Stomach smooth muscle (tissue), 2 donors: ENCODE measurements at regions not wholly inside any gene's neighbourhood (a gene's known extent, or its start where the extent isn't known, plus 50 kb on each side); places are given as distances from the start of the nearest gene placed in this dataset.

ENCODE experiments used
- H3K27ac ChIP-seq: one replicate; pipeline ENCODE4 v1.7.0; 2013; ENCODE audit warnings: mild to moderate bottlenecking, low read length, inconsistent platforms
- H3K27me3 ChIP-seq, 2 donors: one replicate each; pipeline ENCODE4 v1.7.0; 2013; ENCODE audit warnings: low read length in 2 of 2; ENCODE audit not compliant: insufficient read depth in 2 of 2, control insufficient read depth in 1 of 2
- H3K36me3 ChIP-seq, 2 donors: one replicate each; pipeline ENCODE4 v1.7.0; 2013; ENCODE audit warnings: low read length in 2 of 2; ENCODE audit not compliant: control insufficient read depth in 2 of 2, insufficient read depth in 2 of 2
- H3K4me1 ChIP-seq: one replicate; pipeline ENCODE4 v1.7.0; 2013; ENCODE audit warnings: low read length; ENCODE audit not compliant: control insufficient read depth, insufficient read depth
- H3K4me3 ChIP-seq, 2 donors: one replicate each; pipeline ENCODE4 v1.7.0; 2013; ENCODE audit warnings: low read length in 2 of 2
- H3K9ac ChIP-seq, 2 donors: one replicate each; pipeline ENCODE4 v1.7.0; 2013; ENCODE audit warnings: low read length in 2 of 2, mild to moderate bottlenecking in 1 of 2
- H3K9me3 ChIP-seq, 2 donors: one replicate each; pipeline ENCODE4 v1.7.0; 2013; ENCODE audit warnings: low read length in 2 of 2; ENCODE audit not compliant: control insufficient read depth in 2 of 2
- donor health status: healthy.
- donor health status: Pancreatic carcinoma.

- Histone ChIP-seq H3K36me3 (no peaks in the 10 kb centered on the region), H3K4me1 (peaks cover 62% of the 10 kb centered on the region), H3K27ac (peak overlapping the region; percentile 96)
These were observed 90.8 kb upstream of the ATL2 start for GRCh38 chr2:38467768-38468455.

GRCh38 chr2:38466876-38467767 lies 90.0 kb upstream of the ATL2 start:
- Histone ChIP-seq H3K36me3 (no peaks in the 10 kb centered on the region), H3K4me3 (no peak overlapping the region), H3K27ac (peak overlapping the region; percentile 96), H3K4me1 (peaks cover 65% of the 10 kb centered on the region), H3K9ac (peak overlapping the region; percentile 57 to 58), H3K27me3 (no peaks in the 10 kb centered on the region), H3K9me3 (no peaks in the 10 kb centered on the region)

More at GRCh38 chr2:38467768-38468455, 90.8 kb upstream of the ATL2 start:
- Histone ChIP-seq H3K9me3 (no peaks in the 10 kb centered on the region), H3K4me3 (no peak overlapping the region), H3K9ac (peak overlapping the region; percentile 22 to 24), H3K27me3 (no peaks in the 10 kb centered on the region)

GRCh38 chr2:38466409-38466808 lies 89.3 kb upstream of the ATL2 start:
- Histone ChIP-seq H3K4me1 (peaks cover 69% of the 10 kb centered on the region), H3K9me3 (no peaks in the 10 kb centered on the region), H3K4me3 (no peak overlapping the region), H3K27me3 (no peaks in the 10 kb centered on the region), H3K9ac (peak overlapping the region in 1 of 2 donors; percentile 43), H3K36me3 (no peaks in the 10 kb centered on the region), H3K27ac (peak overlapping the region; percentile 96)

DNA sequence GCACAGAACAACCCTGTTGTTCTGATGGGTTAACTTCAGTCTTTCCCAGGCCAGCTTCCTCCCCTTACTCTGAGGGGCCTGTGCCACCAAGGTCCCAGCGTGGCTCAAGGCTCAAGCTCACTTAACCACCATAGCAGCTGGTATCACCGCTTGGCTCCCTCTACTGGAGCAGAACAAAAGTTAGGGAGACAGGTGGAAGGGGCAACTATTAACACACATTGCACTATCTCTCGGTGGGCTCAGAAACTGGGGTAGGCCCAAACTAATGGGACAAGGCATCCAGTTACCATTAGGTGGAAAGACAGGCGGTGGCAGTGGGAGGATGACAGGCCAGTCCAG lies 88.7 kb upstream of the ATL2 start:
- Histone ChIP-seq H3K9me3 (no peaks in the 10 kb centered on the region), H3K27ac (peak overlapping the region; percentile 96), H3K9ac (peak overlapping the region in 1 of 2 donors; percentile 36), H3K27me3 (no peaks in the 10 kb centered on the region), H3K4me1 (peaks cover 71% of the 10 kb centered on the region), H3K36me3 (no peaks in the 10 kb centered on the region), H3K4me3 (peak overlapping the region in 1 of 2 donors; percentile 15)

DNA sequence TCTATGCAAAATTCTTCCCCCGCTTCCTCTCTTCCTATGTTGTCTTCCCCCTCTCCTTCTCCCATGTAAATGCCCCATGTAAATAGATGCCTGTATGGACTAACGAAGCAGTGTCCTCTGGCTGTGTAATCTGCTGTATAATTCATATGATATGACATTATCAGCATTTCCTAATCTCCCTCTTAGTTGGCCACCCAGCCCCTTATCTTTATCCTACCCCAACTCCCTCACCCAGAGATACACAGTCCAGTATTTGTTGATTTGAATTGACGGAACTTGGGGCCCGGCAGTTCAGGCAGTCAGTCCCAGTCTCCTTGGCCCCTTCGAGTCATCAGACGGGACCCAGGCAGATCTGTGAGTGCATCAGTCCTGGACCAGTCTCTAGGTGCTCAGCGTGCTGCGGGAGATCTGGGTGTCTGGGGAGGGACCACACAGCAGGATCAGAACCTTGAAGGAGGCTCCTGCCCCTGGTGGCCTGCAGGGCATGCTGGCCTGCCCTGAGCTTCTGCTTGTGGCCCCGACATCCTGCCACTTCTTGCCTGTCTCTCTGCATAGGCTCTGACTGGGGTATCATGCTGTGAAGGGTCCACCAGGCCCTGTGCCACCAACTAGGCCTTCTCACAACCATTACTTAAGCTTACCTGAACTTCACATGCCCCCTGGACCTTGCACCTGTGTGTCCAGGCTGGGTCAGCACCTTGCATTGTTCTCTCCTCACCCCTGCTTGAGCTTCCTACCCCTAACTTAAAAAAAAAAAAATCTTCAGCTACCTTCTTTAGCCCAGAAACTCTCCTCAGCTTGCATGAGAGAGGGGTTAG lies 88.1 kb upstream of the ATL2 start:
- no peaks in the 10 kb centered on the region for H3K9me3 ChIP-seq
- peak overlapping the region; percentile 96 for H3K27ac ChIP-seq
- H3K27me3 ChIP-seq: no peaks in the 10 kb centered on the region
- H3K4me3 ChIP-seq: peak overlapping the region in 1 of 2 donors; percentile 22
- no peaks in the 10 kb centered on the region for H3K36me3 ChIP-seq
- peaks cover 66% of the 10 kb centered on the region for H3K4me1 ChIP-seq
- peak overlapping the region in 1 of 2 donors; percentile 13 for H3K9ac ChIP-seq

- H3K27ac ChIP-seq: peak overlapping the region; percentile 96
- H3K9ac ChIP-seq: no peak overlapping the region
- no peak overlapping the region for H3K4me3 ChIP-seq
- no peaks in the 10 kb centered on the region for H3K36me3 ChIP-seq
- no peaks in the 10 kb centered on the region for H3K27me3 ChIP-seq
- H3K9me3 ChIP-seq: no peaks in the 10 kb centered on the region
- H3K4me1 ChIP-seq: peaks cover 53% of the 10 kb centered on the region
These were observed 86.7 kb upstream of the ATL2 start for GRCh38 chr2:38463752-38464151.

DNA sequence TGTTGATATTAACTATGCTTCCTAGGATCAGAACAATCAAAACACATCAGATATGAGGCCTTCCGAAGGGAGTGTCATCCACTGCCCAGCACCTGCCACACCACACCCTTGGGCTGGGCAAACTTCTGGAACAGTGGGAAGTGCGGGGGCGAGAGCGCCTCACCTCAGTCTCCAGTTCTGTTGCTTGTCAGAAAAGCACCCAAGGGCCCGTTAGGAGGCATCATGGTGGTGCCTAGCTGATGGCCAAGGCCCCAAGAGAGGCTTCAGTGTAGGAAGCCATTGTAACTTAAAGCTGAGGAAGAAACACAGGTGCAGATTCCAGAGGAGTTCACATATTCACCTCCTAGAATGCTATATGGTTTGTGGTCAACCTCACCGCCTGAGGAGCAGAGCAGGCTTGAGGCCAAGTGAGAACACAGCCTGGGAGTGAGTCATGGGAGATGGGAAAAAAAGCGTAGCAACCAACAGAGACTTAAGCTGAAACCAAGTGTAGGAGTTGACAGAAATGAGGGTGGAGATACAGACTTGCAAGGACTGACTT lies 85.1 kb upstream of the ATL2 start:
- H3K27ac ChIP-seq: peak overlapping the region; percentile 70
- peak overlapping the region in 1 of 2 donors; percentile 8 for H3K4me3 ChIP-seq
- no peaks in the 10 kb centered on the region for H3K36me3 ChIP-seq
- peaks cover 44% of the 10 kb centered on the region for H3K4me1 ChIP-seq
- no peaks in the 10 kb centered on the region for H3K9me3 ChIP-seq
- no peak overlapping the region for H3K9ac ChIP-seq
- no peaks in the 10 kb centered on the region for H3K27me3 ChIP-seq

GRCh38 chr2:38461470-38461869 lies 84.4 kb upstream of the ATL2 start:
- H3K9ac ChIP-seq: no peak overlapping the region
- H3K9me3 ChIP-seq: no peaks in the 10 kb centered on the region
- H3K4me1 ChIP-seq: peaks cover 40% of the 10 kb centered on the region
- H3K27me3 ChIP-seq: no peaks in the 10 kb centered on the region
- no peak overlapping the region for H3K4me3 ChIP-seq
- no peak overlapping the region for H3K27ac ChIP-seq
- H3K36me3 ChIP-seq: no peaks in the 10 kb centered on the region

DNA sequence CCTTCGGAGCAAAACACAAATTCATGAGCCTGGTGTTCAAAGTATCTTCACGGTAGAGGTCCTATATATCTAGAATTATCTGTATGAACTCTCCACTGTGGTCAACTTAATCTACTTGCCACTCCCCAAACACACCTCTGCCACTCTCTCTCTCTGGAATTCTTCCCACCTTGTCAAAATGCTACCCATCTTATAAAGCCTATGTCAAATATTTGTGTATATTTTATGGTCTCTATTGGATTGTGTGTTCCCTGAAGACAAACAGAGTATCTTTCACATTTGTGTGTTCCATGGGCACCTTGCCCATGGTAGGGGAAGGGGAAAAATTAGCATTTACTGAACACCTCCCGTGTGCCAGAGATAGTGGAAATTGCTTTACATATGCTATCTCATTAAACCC lies 83.2 kb upstream of the ATL2 start:
- Histone ChIP-seq H3K4me3 (no peak overlapping the region), H3K27me3 (no peaks in the 10 kb centered on the region), H3K36me3 (no peaks in the 10 kb centered on the region), H3K27ac (no peak overlapping the region), H3K4me1 (peaks cover 30% of the 10 kb centered on the region), H3K9ac (no peak overlapping the region), H3K9me3 (no peaks in the 10 kb centered on the region)

GRCh38 chr2:38454081-38454480 lies 77.0 kb upstream of the ATL2 start:
- H3K9me3 ChIP-seq: no peaks in the 10 kb centered on the region
- H3K9ac ChIP-seq: no peak overlapping the region
- H3K4me3 ChIP-seq: no peak overlapping the region
- no peaks in the 10 kb centered on the region for H3K27me3 ChIP-seq
- no peaks in the 10 kb centered on the region for H3K36me3 ChIP-seq
- H3K4me1 ChIP-seq: peaks cover 6% of the 10 kb centered on the region
- no peak overlapping the region for H3K27ac ChIP-seq
